GM12892 (cell line): ENCODE measurements at regions not wholly inside any gene's neighbourhood (a gene's known extent, or its start where the extent isn't known, plus 50 kb on each side); places are given as distances from the start of the nearest gene placed in this dataset.

ENCODE experiments used
- POLR2A ChIP-seq: IDR thresholded peaks from 2 replicates; pipeline ENCODE4 v1.6.1; 2011; ENCODE audit warnings: low read depth, low read length, control low read depth
- POLR2AphosphoS5 ChIP-seq: IDR thresholded peaks from 2 replicates; pipeline ENCODE4 v1.6.1; 2011; ENCODE audit warnings: low read depth, low read length, control low read depth

- TF ChIP-seq POLR2A = no peak
- TF ChIP-seq POLR2AphosphoS5 = no peak
These were observed 161.0 kb downstream of the SEC14L1 start for GRCh38 chr17:77301694-77302266.
